HL-60 (cell line): ENCODE measurements at regions not wholly inside any gene's neighbourhood (a gene's known extent, or its start where the extent isn't known, plus 50 kb on each side); places are given as distances from the start of the nearest gene placed in this dataset.

Experiments
- DNase-seq, 2 experiments: peaks; one replicate each; pipeline ENCODE4 v3.0.0-alpha.2; 2010 to 2020; ENCODE audit warnings: low read depth in 1 of 2, low spot score in 1 of 2
- H3K27ac ChIP-seq: fragments of 250-450 bp; sonication (Bioruptor Pico); replicated peaks from 2 replicates; pipeline ENCODE4 v1.5.1; 2020; ENCODE audit warnings: mild to moderate bottlenecking, moderate library complexity
- H3K27me3 ChIP-seq: fragments of 250-450 bp; sonication (Bioruptor Pico); 2 replicates; pipeline ENCODE4 v1.5.1; 2021; ENCODE audit warnings: mild to moderate bottlenecking, moderate library complexity; ENCODE audit not compliant: insufficient read depth, poor library complexity, severe bottlenecking
- H3K4me3 ChIP-seq: replicated peaks from 2 replicates; pipeline ENCODE4 v1.5.1; 2011; ENCODE audit warnings: mild to moderate bottlenecking, control low read depth, low read length; ENCODE audit not compliant: insufficient read depth
- CTCF ChIP-seq: IDR thresholded peaks from one replicate; pipeline ENCODE4 v1.5.1; 2011; ENCODE audit warnings: low read length, control low read depth, inconsistent platforms; ENCODE audit not compliant: insufficient read depth
- GABPA ChIP-seq: IDR thresholded peaks from 2 replicates; pipeline ENCODE4 v1.6.1; 2012; ENCODE audit warnings: low read depth
- POLR2AphosphoS5 ChIP-seq: IDR thresholded peaks from 2 replicates; pipeline ENCODE4 v1.6.1; 2012; ENCODE audit warnings: low read depth
- REST ChIP-seq: IDR thresholded peaks from 2 replicates; pipeline ENCODE4 v1.6.1; 2012; ENCODE audit warnings: low read depth; ENCODE audit not compliant: insufficient replicate concordance
- SPI1 ChIP-seq: IDR thresholded peaks from 2 replicates; pipeline ENCODE4 v1.6.1; 2012; ENCODE audit warnings: low read depth, mild to moderate bottlenecking, borderline replicate concordance

- no peaks in the 10 kb centered on the region for H3K27me3 ChIP-seq
- H3K27ac ChIP-seq, result no peak overlapping the region
- no peak overlapping the region for H3K4me3 ChIP-seq
- TF ChIP-seq SPI1 (0 out of 2 replicates have a peak, but pooled peaks have one; percentile 4), POLR2AphosphoS5 (no peak)
- no peak for DNase-seq
Measured at GRCh38 chr4:16952896-16953630, 54.6 kb upstream of the LDB2 start.

- DNase-seq, result no peak
- no peak for TF ChIP-seq SPI1
- TF ChIP-seq CTCF, result no peak
- TF ChIP-seq GABPA, result no peak
- TF ChIP-seq REST, result no peak
- no peak for TF ChIP-seq POLR2AphosphoS5
- Histone ChIP-seq H3K4me3 (no peak overlapping the region), H3K27me3 (no peaks in the 10 kb centered on the region), H3K27ac (no peak overlapping the region)
Measured at GRCh38 chr4:16952462-16952871, 54.0 kb upstream of the LDB2 start.
